Trophoblast cell (in vitro differentiated cells and primary cell): ENCODE measurements at regions not wholly inside any gene's neighbourhood (a gene's known extent, or its start where the extent isn't known, plus 50 kb on each side); places are given as distances from the start of the nearest gene placed in this dataset.

Experiments used
- DNase-seq, 2 donors: peaks; one replicate each; pipeline ENCODE4 v3.0.0-alpha.2; 2016
- H2AFZ ChIP-seq: 2 replicates; pipeline ENCODE4 v1.6.1; 2013; ENCODE audit warnings: low read length, moderate library complexity, mild to moderate bottlenecking; ENCODE audit not compliant: insufficient read depth, poor library complexity
- H2AK5ac ChIP-seq: 2 replicates; pipeline ENCODE4 v1.6.1; 2013; ENCODE audit warnings: mild to moderate bottlenecking, low read length
- H2BK120ac ChIP-seq: 2 replicates; pipeline ENCODE4 v1.6.1; 2013; ENCODE audit warnings: low read length, mild to moderate bottlenecking, moderate library complexity; ENCODE audit not compliant: insufficient read depth, poor library complexity
- H2BK12ac ChIP-seq: 2 replicates; pipeline ENCODE4 v1.6.1; 2013; ENCODE audit warnings: mild to moderate bottlenecking, low read length, moderate library complexity
- H2BK5ac ChIP-seq: 2 replicates; pipeline ENCODE4 v1.6.1; 2013; ENCODE audit warnings: low read length, low read depth, moderate library complexity, mild to moderate bottlenecking; ENCODE audit not compliant: poor library complexity
- H3K14ac ChIP-seq: 2 replicates; pipeline ENCODE4 v1.6.1; 2013; ENCODE audit warnings: mild to moderate bottlenecking, low read length
- H3K18ac ChIP-seq: 2 replicates; pipeline ENCODE4 v1.6.1; 2013; ENCODE audit warnings: mild to moderate bottlenecking, low read length
- H3K23ac ChIP-seq: 2 replicates; pipeline ENCODE4 v1.6.1; 2013; ENCODE audit warnings: low read length
- H3K27ac ChIP-seq: 2 replicates; pipeline ENCODE4 v1.5.1; 2013; ENCODE audit warnings: low read depth, mild to moderate bottlenecking, inconsistent platforms, low read length, moderate library complexity
- H3K27me3 ChIP-seq: 2 replicates; pipeline ENCODE4 v1.6.1; 2013; ENCODE audit warnings: inconsistent platforms, mild to moderate bottlenecking, low read length, moderate library complexity; ENCODE audit not compliant: insufficient read depth
- H3K36me3 ChIP-seq, 2 experiments: 1 replicate in 1 of 2; 2 replicates in 1 of 2; pipeline ENCODE4 v1.6.1; 2013; ENCODE audit warnings: low read length in 2 of 2, mild to moderate bottlenecking in 2 of 2, moderate library complexity in 1 of 2; ENCODE audit not compliant: insufficient read depth in 2 of 2, control insufficient read depth in 1 of 2
- H3K4ac ChIP-seq: 2 replicates; pipeline ENCODE4 v1.6.1; 2013; ENCODE audit warnings: low read depth, mild to moderate bottlenecking, low read length, moderate library complexity
- H3K4me1 ChIP-seq, 2 experiments: 1 replicate in 1 of 2; 2 replicates in 1 of 2; pipeline ENCODE4 v1.6.1; 2013; ENCODE audit warnings: low read length in 2 of 2, mild to moderate bottlenecking in 2 of 2, moderate library complexity in 1 of 2; ENCODE audit not compliant: insufficient read depth in 2 of 2, control insufficient read depth in 1 of 2
- H3K4me2 ChIP-seq: 2 replicates; pipeline ENCODE4 v1.6.1; 2013; ENCODE audit warnings: inconsistent platforms, mild to moderate bottlenecking, low read length, moderate library complexity
- H3K4me3 ChIP-seq: 2 replicates; pipeline ENCODE4 v1.5.1; 2013; ENCODE audit warnings: mild to moderate bottlenecking, low read depth, low read length, inconsistent platforms
- H3K79me1 ChIP-seq: one replicate; pipeline ENCODE4 v1.6.1; 2013; ENCODE audit warnings: low read length
- H3K79me2 ChIP-seq: 2 replicates; pipeline ENCODE4 v1.6.1; 2013; ENCODE audit warnings: low read length, mild to moderate bottlenecking; ENCODE audit not compliant: control insufficient read depth, insufficient read depth, poor library complexity
- H3K9ac ChIP-seq: 2 replicates; pipeline ENCODE4 v1.6.1; 2013; ENCODE audit warnings: mild to moderate bottlenecking, low read length
- H3K9me3 ChIP-seq: 2 replicates; pipeline ENCODE4 v1.6.1; 2013; ENCODE audit warnings: low read depth, mild to moderate bottlenecking, control low read depth, inconsistent platforms, low read length; ENCODE audit not compliant: insufficient read depth
- H4K12ac ChIP-seq: 2 replicates; pipeline ENCODE4 v1.6.1; 2013; ENCODE audit warnings: low read depth, mild to moderate bottlenecking, low read length, moderate library complexity
- H4K8ac ChIP-seq: 2 replicates; pipeline ENCODE4 v1.6.1; 2013; ENCODE audit warnings: low read depth, mild to moderate bottlenecking, low read length, moderate library complexity
- H4K91ac ChIP-seq: one replicate; pipeline ENCODE4 v1.6.1; 2013; ENCODE audit warnings: low read depth, mild to moderate bottlenecking, low read length, moderate library complexity
- WGBS: extraction: QIAGEN DNeasy Blood & Tissue Kit; methylation state at CpG from one replicate; pipeline ENCODE4 v1.1.7; 2013; ENCODE audit warnings: missing lambda C conversion rate; ENCODE audit not compliant: insufficient read length, insufficient coverage; ENCODE audit errors: extremely low coverage; 5-methylcytosine and 5-hydroxymethylcytosine counted together

- H3K4me1 ChIP-seq, result no peaks in the 10 kb centered on the region
- no peak overlapping the region for H2AFZ ChIP-seq
- no peak overlapping the region for H2AK5ac ChIP-seq
- H3K14ac ChIP-seq, result no peak overlapping the region
- no peak for DNase-seq
- peaks cover 6% of the 10 kb centered on the region for H3K9me3 ChIP-seq
- no peak overlapping the region for H3K27ac ChIP-seq
- H3K23ac ChIP-seq, result no peak overlapping the region
- H2BK5ac ChIP-seq, result no peak overlapping the region
- H3K36me3 ChIP-seq, result peaks cover 0 to 2% of the 10 kb centered on the region in 2 experiments
- H3K18ac ChIP-seq, result no peak overlapping the region
- H4K12ac ChIP-seq, result no peak overlapping the region
- H3K79me2 ChIP-seq, result no peaks in the 10 kb centered on the region
- H4K91ac ChIP-seq, result no peak overlapping the region
- H3K27me3 ChIP-seq, result no peaks in the 10 kb centered on the region
- no peak overlapping the region for H2BK12ac ChIP-seq
- no peak overlapping the region for H3K4ac ChIP-seq
- H3K4me3 ChIP-seq, result no peak overlapping the region
- no CpG with 5 or more reads among the region's 2 CpGs for WGBS
- no peak overlapping the region for H4K8ac ChIP-seq
- H3K79me1 ChIP-seq, result no peaks in the 10 kb centered on the region
- no peak overlapping the region for H3K4me2 ChIP-seq
- H3K9ac ChIP-seq, result no peak overlapping the region
- H2BK120ac ChIP-seq, result no peak overlapping the region
These were observed 174.1 kb downstream of the FOXD2 start for GRCh38 chr1:47611992-47612391.

- Histone ChIP-seq H3K4ac (no peak overlapping the region), H2AFZ (no peak overlapping the region), H3K18ac (no peak overlapping the region), H4K12ac (no peak overlapping the region), H4K91ac (no peak overlapping the region), H3K79me2 (no peaks in the 10 kb centered on the region), H3K27me3 (no peaks in the 10 kb centered on the region), H3K23ac (no peak overlapping the region), H2BK120ac (no peak overlapping the region), H3K14ac (no peak overlapping the region), H2BK12ac (no peak overlapping the region), H3K9ac (no peak overlapping the region), H3K4me3 (no peak overlapping the region), H3K9me3 (peaks cover 6% of the 10 kb centered on the region), H3K36me3 (peaks cover 0 to 2% of the 10 kb centered on the region in 2 experiments), H2AK5ac (no peak overlapping the region), H3K4me1 (no peaks in the 10 kb centered on the region), H3K4me2 (no peak overlapping the region), H3K79me1 (no peaks in the 10 kb centered on the region), H2BK5ac (no peak overlapping the region), H4K8ac (no peak overlapping the region), H3K27ac (no peak overlapping the region)
- whole genome bisulfite sequencing, result no CpG with 5 or more reads among the region's 1 CpG
- no peak for DNase-seq
These were observed 175.0 kb downstream of the FOXD2 start for GRCh38 chr1:47612819-47613218.

GRCh38 chr1:47616036-47616435, 178.2 kb downstream of the FOXD2 start:
- Histone ChIP-seq H3K23ac (no peak overlapping the region), H4K91ac (no peak overlapping the region), H3K9ac (no peak overlapping the region), H3K9me3 (no peaks in the 10 kb centered on the region), H3K14ac (no peak overlapping the region), H4K8ac (no peak overlapping the region), H3K27ac (no peak overlapping the region), H3K36me3 (no peaks in the 10 kb centered on the region), H3K4me2 (no peak overlapping the region), H2AK5ac (no peak overlapping the region), H3K79me2 (no peaks in the 10 kb centered on the region), H3K18ac (no peak overlapping the region), H2AFZ (no peak overlapping the region), H3K27me3 (no peaks in the 10 kb centered on the region), H2BK5ac (no peak overlapping the region), H3K4ac (no peak overlapping the region), H3K4me1 (peaks cover 0 to 3% of the 10 kb centered on the region in 2 experiments), H3K79me1 (no peaks in the 10 kb centered on the region), H3K4me3 (no peak overlapping the region), H2BK120ac (no peak overlapping the region), H2BK12ac (no peak overlapping the region), H4K12ac (no peak overlapping the region)
- DNase-seq, result no peak
- WGBS, result no CpG with 5 or more reads among the region's 3 CpGs

- no peak overlapping the region for H4K8ac ChIP-seq
- H3K4me2 ChIP-seq, result no peak overlapping the region
- no peak overlapping the region for H2BK12ac ChIP-seq
- H3K9ac ChIP-seq, result no peak overlapping the region
- H3K27ac ChIP-seq, result no peak overlapping the region
- no peak overlapping the region for H3K4ac ChIP-seq
- no peaks in the 10 kb centered on the region for H3K27me3 ChIP-seq
- H3K18ac ChIP-seq, result no peak overlapping the region
- peaks cover 0 to 3% of the 10 kb centered on the region in 2 experiments for H3K4me1 ChIP-seq
- H3K9me3 ChIP-seq, result peaks cover 3% of the 10 kb centered on the region
- no peak overlapping the region for H3K14ac ChIP-seq
- no peak overlapping the region for H2AFZ ChIP-seq
- H3K79me1 ChIP-seq, result no peaks in the 10 kb centered on the region
- no peaks in the 10 kb centered on the region for H3K79me2 ChIP-seq
- no CpG with 5 or more reads among the region's 3 CpGs for WGBS
- H4K91ac ChIP-seq, result no peak overlapping the region
- H2BK5ac ChIP-seq, result no peak overlapping the region
- H3K23ac ChIP-seq, result no peak overlapping the region
- no peak overlapping the region for H2BK120ac ChIP-seq
- DNase-seq, result no peak
- H4K12ac ChIP-seq, result no peak overlapping the region
- no peaks in the 10 kb centered on the region for H3K36me3 ChIP-seq
- H2AK5ac ChIP-seq, result no peak overlapping the region
- no peak overlapping the region for H3K4me3 ChIP-seq
These were observed 179.1 kb downstream of the FOXD2 start for GRCh38 chr1:47616906-47617305.
